WTC11 (cell line): ENCODE measurements at regions not wholly inside any gene's neighbourhood (a gene's known extent, or its start where the extent isn't known, plus 50 kb on each side); places are given as distances from the start of the nearest gene placed in this dataset.

Experiments used
- ATAC-seq: fragments of 200-7000 bp; cut with Tn5 transposase; 2 replicates; pipeline ENCODE4 v1.10.0; 2021; ENCODE audit warnings: mild to moderate bottlenecking, moderate library complexity
- CTCF ChIA-PET: fragments of 300-600 bp; sonication (Branson Sonifier 250); formaldehyde crosslinking; loops from one replicate; lab custom pipeline; 2021; ENCODE audit warnings: antibody characterized with exemption; lab: Charles Lee
- POLR2A ChIA-PET: fragments of 350-600 bp; sonication (Branson Sonifier 250); formaldehyde crosslinking; loops from one replicate; lab custom pipeline; 2021; ENCODE audit warnings: antibody characterized with exemption; lab: Charles Lee
- DNase-seq: peaks from one replicate; pipeline ENCODE4 v3.0.0; 2021; ENCODE audit warnings: low spot score
- H3K27ac Mint-ChIP-seq: 2 replicates; pipeline ENCODE4 v1.8.0; 2021; ENCODE audit warnings: mixed read lengths
- H3K27me3 Mint-ChIP-seq: 2 replicates; pipeline ENCODE4 v1.8.0; 2021; ENCODE audit warnings: low read depth, mild to moderate bottlenecking, moderate library complexity, mixed read lengths
- H3K36me3 Mint-ChIP-seq: 2 replicates; pipeline ENCODE4 v1.8.0; 2021; ENCODE audit warnings: mixed read lengths
- H3K4me1 Mint-ChIP-seq: 2 replicates; pipeline ENCODE4 v1.8.0; 2022; ENCODE audit warnings: mixed read lengths
- H3K4me3 Mint-ChIP-seq: 2 replicates; pipeline ENCODE4 v1.8.0; 2021; ENCODE audit warnings: mild to moderate bottlenecking, moderate library complexity, mixed read lengths
- H3K9me3 Mint-ChIP-seq: 2 replicates; pipeline ENCODE4 v1.8.0; 2021; ENCODE audit warnings: mixed read lengths
- AR ChIP-seq: fragments of 250-450 bp; sonication (Bioruptor Pico); IDR thresholded peaks from 2 replicates; pipeline ENCODE4 v1.9.0; 2021; ENCODE audit warnings: mild to moderate bottlenecking
- CBFB ChIP-seq: sonication (generic); formaldehyde crosslinking; IDR thresholded peaks from 2 replicates; pipeline ENCODE4 v1.8.1; 2022; ENCODE audit warnings: mild to moderate bottlenecking, low read depth, missing genetic modification reagents
- FOXP1 ChIP-seq: sonication (generic); formaldehyde crosslinking; IDR thresholded peaks from 2 replicates; pipeline ENCODE4 v1.8.0; 2022; ENCODE audit warnings: missing genetic modification reagents, mild to moderate bottlenecking, moderate library complexity, borderline replicate concordance
- GABPB1 ChIP-seq: sonication (generic); formaldehyde crosslinking; IDR thresholded peaks from 2 replicates; pipeline ENCODE4 v1.8.1; 2023; ENCODE audit warnings: mild to moderate bottlenecking, missing genetic modification reagents
- GTF2I ChIP-seq: fragments of 250-450 bp; sonication (Bioruptor Pico); conservative IDR thresholded peaks from 2 replicates; pipeline ENCODE4 v1.4.0; 2021; ENCODE audit warnings: mild to moderate bottlenecking
- JAZF1 ChIP-seq: fragments of 250-450 bp; sonication (Bioruptor Pico); IDR thresholded peaks from 2 replicates; pipeline ENCODE4 v1.9.0; 2021; ENCODE audit warnings: moderate library complexity, mild to moderate bottlenecking, inconsistent platforms
- NFE2L1 ChIP-seq: sonication (generic); formaldehyde crosslinking; IDR thresholded peaks from 2 replicates; pipeline ENCODE4 v1.8.1; 2023; ENCODE audit warnings: missing genetic modification reagents
- NR3C1 ChIP-seq: sonication (generic); formaldehyde crosslinking; conservative IDR thresholded peaks from 2 replicates; pipeline ENCODE4 v1.8.1; 2023; ENCODE audit warnings: low read depth, mild to moderate bottlenecking, missing genetic modification reagents
- OVOL2 ChIP-seq: fragments of 250-450 bp; sonication (Bioruptor Pico); IDR thresholded peaks from 2 replicates; pipeline ENCODE4 v1.9.0; 2021; ENCODE audit warnings: mild to moderate bottlenecking, borderline replicate concordance
- PREB ChIP-seq: sonication (generic); formaldehyde crosslinking; IDR thresholded peaks from 2 replicates; pipeline ENCODE4 v1.8.1; 2022; ENCODE audit warnings: mild to moderate bottlenecking, missing genetic modification reagents, moderate library complexity, borderline replicate concordance
- TEAD4 ChIP-seq: sonication (generic); formaldehyde crosslinking; IDR thresholded peaks from 2 replicates; pipeline ENCODE4 v1.8.0; 2022; ENCODE audit warnings: mild to moderate bottlenecking, missing genetic modification reagents
- ZNF138 ChIP-seq: sonication (generic); formaldehyde crosslinking; conservative IDR thresholded peaks from 2 replicates; pipeline ENCODE4 v1.8.1; 2022; ENCODE audit warnings: mild to moderate bottlenecking, moderate library complexity, missing genetic modification reagents
- ZNF219 ChIP-seq: sonication (generic); formaldehyde crosslinking; IDR thresholded peaks from 2 replicates; pipeline ENCODE4 v1.8.0; 2023; ENCODE audit warnings: missing genetic modification reagents, mild to moderate bottlenecking, borderline replicate concordance
- ZNF263 ChIP-seq: sonication (generic); formaldehyde crosslinking; IDR thresholded peaks from 2 replicates; pipeline ENCODE4 v1.8.1; 2022; ENCODE audit warnings: low read depth, mild to moderate bottlenecking, moderate library complexity, missing genetic modification reagents
- ZSCAN18 ChIP-seq: fragments of 250-450 bp; sonication (Bioruptor Pico); IDR thresholded peaks from 2 replicates; pipeline ENCODE4 v2.1.2; 2022; ENCODE audit warnings: mild to moderate bottlenecking, moderate library complexity
- TF ChIP-seq, protein P1 (sequence below): fragments of 250-450 bp; sonication (Bioruptor Pico); IDR thresholded peaks from 2 replicates; pipeline ENCODE4 v1.9.0; 2021; ENCODE audit warnings: mild to moderate bottlenecking, borderline replicate concordance
- TF ChIP-seq, protein P2 (sequence below): sonication (generic); formaldehyde crosslinking; IDR thresholded peaks from 2 replicates; pipeline ENCODE4 v1.8.1; 2022; ENCODE audit warnings: low read depth, missing genetic modification reagents, borderline replicate concordance
- TF ChIP-seq, protein P3 (sequence below): sonication (generic); formaldehyde crosslinking; IDR thresholded peaks from 2 replicates; pipeline ENCODE4 v1.8.0; 2022; ENCODE audit warnings: mild to moderate bottlenecking, missing genetic modification reagents
- TF ChIP-seq, protein P4 (sequence below): sonication (generic); formaldehyde crosslinking; IDR thresholded peaks from 2 replicates; pipeline ENCODE4 v1.8.0; 2023; ENCODE audit warnings: missing genetic modification reagents, mild to moderate bottlenecking, borderline replicate concordance

GRCh38 chr4:14631806-14632440, 370.4 kb upstream of the CPEB2 start (continued):
- TF ChIP-seq, protein P1, sequence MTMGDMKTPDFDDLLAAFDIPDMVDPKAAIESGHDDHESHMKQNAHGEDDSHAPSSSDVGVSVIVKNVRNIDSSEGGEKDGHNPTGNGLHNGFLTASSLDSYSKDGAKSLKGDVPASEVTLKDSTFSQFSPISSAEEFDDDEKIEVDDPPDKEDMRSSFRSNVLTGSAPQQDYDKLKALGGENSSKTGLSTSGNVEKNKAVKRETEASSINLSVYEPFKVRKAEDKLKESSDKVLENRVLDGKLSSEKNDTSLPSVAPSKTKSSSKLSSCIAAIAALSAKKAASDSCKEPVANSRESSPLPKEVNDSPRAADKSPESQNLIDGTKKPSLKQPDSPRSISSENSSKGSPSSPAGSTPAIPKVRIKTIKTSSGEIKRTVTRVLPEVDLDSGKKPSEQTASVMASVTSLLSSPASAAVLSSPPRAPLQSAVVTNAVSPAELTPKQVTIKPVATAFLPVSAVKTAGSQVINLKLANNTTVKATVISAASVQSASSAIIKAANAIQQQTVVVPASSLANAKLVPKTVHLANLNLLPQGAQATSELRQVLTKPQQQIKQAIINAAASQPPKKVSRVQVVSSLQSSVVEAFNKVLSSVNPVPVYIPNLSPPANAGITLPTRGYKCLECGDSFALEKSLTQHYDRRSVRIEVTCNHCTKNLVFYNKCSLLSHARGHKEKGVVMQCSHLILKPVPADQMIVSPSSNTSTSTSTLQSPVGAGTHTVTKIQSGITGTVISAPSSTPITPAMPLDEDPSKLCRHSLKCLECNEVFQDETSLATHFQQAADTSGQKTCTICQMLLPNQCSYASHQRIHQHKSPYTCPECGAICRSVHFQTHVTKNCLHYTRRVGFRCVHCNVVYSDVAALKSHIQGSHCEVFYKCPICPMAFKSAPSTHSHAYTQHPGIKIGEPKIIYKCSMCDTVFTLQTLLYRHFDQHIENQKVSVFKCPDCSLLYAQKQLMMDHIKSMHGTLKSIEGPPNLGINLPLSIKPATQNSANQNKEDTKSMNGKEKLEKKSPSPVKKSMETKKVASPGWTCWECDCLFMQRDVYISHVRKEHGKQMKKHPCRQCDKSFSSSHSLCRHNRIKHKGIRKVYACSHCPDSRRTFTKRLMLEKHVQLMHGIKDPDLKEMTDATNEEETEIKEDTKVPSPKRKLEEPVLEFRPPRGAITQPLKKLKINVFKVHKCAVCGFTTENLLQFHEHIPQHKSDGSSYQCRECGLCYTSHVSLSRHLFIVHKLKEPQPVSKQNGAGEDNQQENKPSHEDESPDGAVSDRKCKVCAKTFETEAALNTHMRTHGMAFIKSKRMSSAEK (CRISPR knock-in tag) = no peak
- no peak for TF ChIP-seq GABPB1 (CRISPR knock-in tag)
- TF ChIP-seq ZSCAN18 (CRISPR knock-in tag) = no peak
- TF ChIP-seq CBFB (CRISPR knock-in tag) = no peak
- TF ChIP-seq OVOL2 (CRISPR knock-in tag) = no peak

DNA sequence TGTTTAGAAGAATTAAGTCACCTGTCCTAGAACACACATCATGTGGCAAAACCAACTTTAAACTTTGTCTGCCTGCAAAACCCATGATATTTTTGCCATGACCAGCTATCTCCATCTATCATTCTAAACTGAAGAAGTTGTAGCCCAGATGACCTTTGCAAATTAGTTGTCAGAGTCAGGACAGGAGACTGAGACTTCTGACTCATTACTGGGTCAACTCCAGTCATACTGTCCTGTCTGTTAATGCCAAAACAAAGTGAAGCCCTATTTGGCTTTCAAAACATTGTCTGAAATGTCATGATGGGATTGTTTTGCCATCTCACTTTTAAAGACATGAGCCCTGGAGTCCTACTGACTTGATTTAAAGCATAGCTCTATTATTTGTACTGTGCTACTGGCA, 365.7 kb upstream of the CPEB2 start:
- Mint-ChIP-seq H3K9me3 (peaks cover 26% of the 10 kb centered on the region), H3K4me3 (no peak overlapping the region), H3K4me1 (no peaks in the 10 kb centered on the region), H3K36me3 (peaks cover 11% of the 10 kb centered on the region), H3K27me3 (no peaks in the 10 kb centered on the region), H3K27ac (no peak overlapping the region)
- ChIA-PET CTCF (no interaction called here), POLR2A (no interaction called here)
- DNase-seq (no peak), ATAC-seq (no peak)
- TF ChIP-seq GTF2I = no peak
- TF ChIP-seq, protein P2, sequence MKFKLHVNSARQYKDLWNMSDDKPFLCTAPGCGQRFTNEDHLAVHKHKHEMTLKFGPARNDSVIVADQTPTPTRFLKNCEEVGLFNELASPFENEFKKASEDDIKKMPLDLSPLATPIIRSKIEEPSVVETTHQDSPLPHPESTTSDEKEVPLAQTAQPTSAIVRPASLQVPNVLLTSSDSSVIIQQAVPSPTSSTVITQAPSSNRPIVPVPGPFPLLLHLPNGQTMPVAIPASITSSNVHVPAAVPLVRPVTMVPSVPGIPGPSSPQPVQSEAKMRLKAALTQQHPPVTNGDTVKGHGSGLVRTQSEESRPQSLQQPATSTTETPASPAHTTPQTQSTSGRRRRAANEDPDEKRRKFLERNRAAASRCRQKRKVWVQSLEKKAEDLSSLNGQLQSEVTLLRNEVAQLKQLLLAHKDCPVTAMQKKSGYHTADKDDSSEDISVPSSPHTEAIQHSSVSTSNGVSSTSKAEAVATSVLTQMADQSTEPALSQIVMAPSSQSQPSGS (CRISPR knock-in tag) = no peak
- TF ChIP-seq TEAD4 (CRISPR knock-in tag) = no peak
- no peak for TF ChIP-seq ZNF263
- TF ChIP-seq AR (CRISPR knock-in tag) = no peak
- TF ChIP-seq NFE2L1 (CRISPR knock-in tag) = no peak
- no peak for TF ChIP-seq JAZF1 (CRISPR knock-in tag)
- TF ChIP-seq, protein P3, sequence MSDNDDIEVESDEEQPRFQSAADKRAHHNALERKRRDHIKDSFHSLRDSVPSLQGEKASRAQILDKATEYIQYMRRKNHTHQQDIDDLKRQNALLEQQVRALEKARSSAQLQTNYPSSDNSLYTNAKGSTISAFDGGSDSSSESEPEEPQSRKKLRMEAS (CRISPR knock-in tag) = no peak
- TF ChIP-seq ZNF138 (CRISPR knock-in tag) = no peak
- TF ChIP-seq, protein P4, sequence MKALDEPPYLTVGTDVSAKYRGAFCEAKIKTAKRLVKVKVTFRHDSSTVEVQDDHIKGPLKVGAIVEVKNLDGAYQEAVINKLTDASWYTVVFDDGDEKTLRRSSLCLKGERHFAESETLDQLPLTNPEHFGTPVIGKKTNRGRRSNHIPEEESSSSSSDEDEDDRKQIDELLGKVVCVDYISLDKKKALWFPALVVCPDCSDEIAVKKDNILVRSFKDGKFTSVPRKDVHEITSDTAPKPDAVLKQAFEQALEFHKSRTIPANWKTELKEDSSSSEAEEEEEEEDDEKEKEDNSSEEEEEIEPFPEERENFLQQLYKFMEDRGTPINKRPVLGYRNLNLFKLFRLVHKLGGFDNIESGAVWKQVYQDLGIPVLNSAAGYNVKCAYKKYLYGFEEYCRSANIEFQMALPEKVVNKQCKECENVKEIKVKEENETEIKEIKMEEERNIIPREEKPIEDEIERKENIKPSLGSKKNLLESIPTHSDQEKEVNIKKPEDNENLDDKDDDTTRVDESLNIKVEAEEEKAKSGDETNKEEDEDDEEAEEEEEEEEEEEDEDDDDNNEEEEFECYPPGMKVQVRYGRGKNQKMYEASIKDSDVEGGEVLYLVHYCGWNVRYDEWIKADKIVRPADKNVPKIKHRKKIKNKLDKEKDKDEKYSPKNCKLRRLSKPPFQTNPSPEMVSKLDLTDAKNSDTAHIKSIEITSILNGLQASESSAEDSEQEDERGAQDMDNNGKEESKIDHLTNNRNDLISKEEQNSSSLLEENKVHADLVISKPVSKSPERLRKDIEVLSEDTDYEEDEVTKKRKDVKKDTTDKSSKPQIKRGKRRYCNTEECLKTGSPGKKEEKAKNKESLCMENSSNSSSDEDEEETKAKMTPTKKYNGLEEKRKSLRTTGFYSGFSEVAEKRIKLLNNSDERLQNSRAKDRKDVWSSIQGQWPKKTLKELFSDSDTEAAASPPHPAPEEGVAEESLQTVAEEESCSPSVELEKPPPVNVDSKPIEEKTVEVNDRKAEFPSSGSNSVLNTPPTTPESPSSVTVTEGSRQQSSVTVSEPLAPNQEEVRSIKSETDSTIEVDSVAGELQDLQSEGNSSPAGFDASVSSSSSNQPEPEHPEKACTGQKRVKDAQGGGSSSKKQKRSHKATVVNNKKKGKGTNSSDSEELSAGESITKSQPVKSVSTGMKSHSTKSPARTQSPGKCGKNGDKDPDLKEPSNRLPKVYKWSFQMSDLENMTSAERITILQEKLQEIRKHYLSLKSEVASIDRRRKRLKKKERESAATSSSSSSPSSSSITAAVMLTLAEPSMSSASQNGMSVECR = no peak
- TF ChIP-seq ZNF219 (CRISPR knock-in tag) = no peak
- TF ChIP-seq PREB (CRISPR knock-in tag) = no peak
- no peak for TF ChIP-seq FOXP1 (CRISPR knock-in tag)
- TF ChIP-seq NR3C1 (CRISPR knock-in tag) = no peak
